Gastrocnemius medialis (tissue), 4 donors: ENCODE measurements at regions not wholly inside any gene's neighbourhood (a gene's known extent, or its start where the extent isn't known, plus 50 kb on each side); places are given as distances from the start of the nearest gene placed in this dataset.

Experiments used
- ATAC-seq, 2 donors: fragments of 150-250 bp; one replicate each; pipeline ENCODE4 v1.9.1; 2016
- DNase-seq, 2 donors: peaks; one replicate each; pipeline ENCODE4 v3.0.0-alpha.2; 2019
- H3K27ac ChIP-seq, 4 donors: fragments of 200-600 bp; sonication (generic); 1 replicate in 1 of 4; 2 replicates in 3 of 4; pipeline ENCODE4 v1.5.1; 2016 to 2018; ENCODE audit warnings: mild to moderate bottlenecking in 2 of 4, moderate library complexity in 1 of 4
- H3K27me3 ChIP-seq, 3 donors: fragments of 200-600 bp; sonication (generic) in 2 of 3; 1 replicate in 1 of 3; 2 replicates in 2 of 3; pipeline versions ENCODE4 v1.5.1 to v1.6.0; 2016 to 2019; ENCODE audit warnings: mild to moderate bottlenecking in 1 of 3, moderate library complexity in 1 of 3
- H3K36me3 ChIP-seq, 2 donors: fragments of 200-600 bp; sonication (generic) in 1 of 2; one replicate each; pipeline ENCODE4 v1.5.1; 2017 to 2018
- H3K4me1 ChIP-seq, 2 donors: fragments of 200-600 bp; sonication (generic) in 1 of 2; one replicate each; pipeline ENCODE4 v1.5.1; 2016 to 2017; ENCODE audit warnings: mild to moderate bottlenecking in 2 of 2
- H3K4me3 ChIP-seq, 4 donors: fragments of 200-600 bp; sonication (generic) in 3 of 4; 1 replicate in 1 of 4; 2 replicates in 3 of 4; pipeline ENCODE4 v1.5.1; 2016 to 2019; ENCODE audit warnings: mild to moderate bottlenecking in 2 of 4
- H3K9me3 ChIP-seq, 3 donors: fragments of 200-600 bp; sonication (generic) in 2 of 3; 1 replicate in 1 of 3; 2 replicates in 2 of 3; pipeline ENCODE4 v1.5.1; 2016 to 2019
- POLR2A ChIP-seq, 2 donors: fragments of 450-650 bp; IDR thresholded peaks; one replicate each; pipeline ENCODE4 v1.6.1; 2017; ENCODE audit warnings: antibody characterized with exemption in 2 of 2, mild to moderate bottlenecking in 2 of 2, moderate library complexity in 2 of 2
- in situ Hi-C, 4 donors: fragments of 200-750 bp; cut with MboI; loops; one replicate each; pipeline versions ENCODE4 v1.15.0 to v1.8.0; 2017; ENCODE audit warnings: low sequenced_read_pairs in 4 of 4
- intact Hi-C: fragments of 100-400 bp; cut with DNase I; formaldehyde crosslinking; loops from one replicate; pipeline ENCODE4 v1.15.1; 2023; ENCODE audit warnings: low total_unique reads
- TF ChIP-seq, protein P1 (sequence below), 5 experiments: fragments of 450-650 bp in 3 of 5; fragments of 200-600 bp in 2 of 5; sonication (generic) in 2 of 5; IDR thresholded peaks in 4 of 5; conservative IDR thresholded peaks in 1 of 5; 1 replicate in 4 of 5; 2 replicates in 1 of 5; pipeline ENCODE4 v1.5.1; 2016 to 2019; ENCODE audit warnings: antibody characterized with exemption in 5 of 5, mild to moderate bottlenecking in 3 of 5, moderate library complexity in 3 of 5

DNA sequence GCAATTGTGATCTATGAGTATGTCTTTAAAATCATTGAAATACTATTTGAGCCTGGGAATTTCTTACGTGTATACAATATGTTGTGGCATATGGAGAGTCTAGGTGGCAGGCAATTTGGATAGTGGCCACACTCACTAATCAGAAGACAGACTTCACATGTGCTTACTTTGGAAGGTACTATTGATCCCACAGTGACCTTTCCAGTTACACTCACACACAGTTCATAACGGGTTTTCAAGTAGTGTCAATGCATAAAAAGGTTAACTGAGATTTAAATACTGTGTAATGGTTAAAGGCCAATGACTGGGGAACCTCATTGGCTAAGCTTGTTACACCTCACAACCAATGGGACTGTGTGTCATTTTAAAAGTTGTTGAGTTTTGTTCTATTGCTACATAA, 783.2 kb downstream of the RPA4 start:
- H3K27me3 ChIP-seq, result no peaks in the 10 kb centered on the region
- H3K4me3 ChIP-seq, result no peak overlapping the region
- no peaks in the 10 kb centered on the region for H3K4me1 ChIP-seq
- in situ Hi-C loops, result no loop called here
- ATAC-seq (no peak), DNase-seq (no peak)
- no peaks in the 10 kb centered on the region for H3K9me3 ChIP-seq
- no peak for TF ChIP-seq POLR2A (IDR thresholded peaks at IDR 0.05)
- TF ChIP-seq, protein P1, sequence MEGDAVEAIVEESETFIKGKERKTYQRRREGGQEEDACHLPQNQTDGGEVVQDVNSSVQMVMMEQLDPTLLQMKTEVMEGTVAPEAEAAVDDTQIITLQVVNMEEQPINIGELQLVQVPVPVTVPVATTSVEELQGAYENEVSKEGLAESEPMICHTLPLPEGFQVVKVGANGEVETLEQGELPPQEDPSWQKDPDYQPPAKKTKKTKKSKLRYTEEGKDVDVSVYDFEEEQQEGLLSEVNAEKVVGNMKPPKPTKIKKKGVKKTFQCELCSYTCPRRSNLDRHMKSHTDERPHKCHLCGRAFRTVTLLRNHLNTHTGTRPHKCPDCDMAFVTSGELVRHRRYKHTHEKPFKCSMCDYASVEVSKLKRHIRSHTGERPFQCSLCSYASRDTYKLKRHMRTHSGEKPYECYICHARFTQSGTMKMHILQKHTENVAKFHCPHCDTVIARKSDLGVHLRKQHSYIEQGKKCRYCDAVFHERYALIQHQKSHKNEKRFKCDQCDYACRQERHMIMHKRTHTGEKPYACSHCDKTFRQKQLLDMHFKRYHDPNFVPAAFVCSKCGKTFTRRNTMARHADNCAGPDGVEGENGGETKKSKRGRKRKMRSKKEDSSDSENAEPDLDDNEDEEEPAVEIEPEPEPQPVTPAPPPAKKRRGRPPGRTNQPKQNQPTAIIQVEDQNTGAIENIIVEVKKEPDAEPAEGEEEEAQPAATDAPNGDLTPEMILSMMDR (IDR thresholded peaks at IDR 0.05 in 4 of 5, conservative IDR thresholded peaks at IDR 0.05 in 1 of 5), result no peak
- H3K27ac ChIP-seq, result no peak overlapping the region
- intact Hi-C loops, result loop anchor here (2.0 kb wide), 1 partner anchor 40 kb away; no protein-coding TSS in a partner anchor
- H3K36me3 ChIP-seq, result no peaks in the 10 kb centered on the region

DNA sequence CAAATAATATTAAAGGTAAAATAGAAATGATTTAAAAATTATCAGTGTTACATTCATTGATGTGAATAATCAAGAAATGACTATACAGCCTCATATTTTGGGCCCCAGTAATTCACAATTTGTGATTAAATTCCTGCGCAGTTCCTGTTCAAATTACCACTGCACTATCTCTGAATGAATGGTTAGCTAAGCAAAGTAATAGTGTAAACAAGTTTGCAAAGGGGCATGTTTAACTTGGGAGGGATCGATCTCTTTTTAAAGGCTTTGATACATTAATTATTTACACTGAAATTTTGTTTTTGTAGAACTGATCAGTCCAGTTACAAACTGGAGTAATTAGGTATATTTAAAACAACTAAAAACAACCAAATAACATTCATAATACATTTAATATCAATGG, 784.4 kb downstream of the RPA4 start:
- intact Hi-C loops, result no loop called here
- ATAC-seq (no peak), DNase-seq (no peak)
- no peak overlapping the region for H3K4me3 ChIP-seq
- no peaks in the 10 kb centered on the region for H3K9me3 ChIP-seq
- no peak for TF ChIP-seq POLR2A (IDR thresholded peaks at IDR 0.05)
- no peak overlapping the region for H3K27ac ChIP-seq
- H3K36me3 ChIP-seq, result no peaks in the 10 kb centered on the region
- H3K4me1 ChIP-seq, result no peaks in the 10 kb centered on the region
- in situ Hi-C loops, result no loop called here
- H3K27me3 ChIP-seq, result no peaks in the 10 kb centered on the region

DNA sequence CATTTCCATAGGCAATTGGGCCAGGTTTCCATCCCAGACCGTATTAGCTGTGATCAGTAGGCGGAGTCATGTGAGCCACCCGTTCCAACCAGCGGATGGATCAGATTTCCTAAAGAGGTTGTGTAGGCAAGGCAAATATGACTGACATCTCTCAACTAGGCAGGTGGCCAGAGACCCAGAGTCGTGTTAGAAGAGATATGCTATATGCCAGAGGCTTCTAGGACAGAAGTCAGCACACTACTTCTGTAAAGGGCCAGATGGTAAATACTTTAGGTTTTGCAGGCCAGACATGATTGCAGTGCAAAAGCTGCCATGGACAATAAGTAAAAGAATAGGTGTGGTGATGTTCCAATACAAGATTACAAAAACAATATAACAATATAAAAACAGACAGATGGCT, 788.4 kb downstream of the RPA4 start:
- DNase-seq, result no peak
- H3K4me3 ChIP-seq, result no peak overlapping the region
- TF ChIP-seq, protein P1 (IDR thresholded peaks at IDR 0.05 in 4 of 5, conservative IDR thresholded peaks at IDR 0.05 in 1 of 5), result no peak
- no peak for TF ChIP-seq POLR2A (IDR thresholded peaks at IDR 0.05)
- no peaks in the 10 kb centered on the region for H3K9me3 ChIP-seq
- H3K36me3 ChIP-seq, result no peaks in the 10 kb centered on the region
- in situ Hi-C loops, result no loop called here
- ATAC-seq, result no peak
- no peak overlapping the region for H3K27ac ChIP-seq
- no peaks in the 10 kb centered on the region for H3K4me1 ChIP-seq
- intact Hi-C loops, result no loop called here
- no peaks in the 10 kb centered on the region for H3K27me3 ChIP-seq

DNA sequence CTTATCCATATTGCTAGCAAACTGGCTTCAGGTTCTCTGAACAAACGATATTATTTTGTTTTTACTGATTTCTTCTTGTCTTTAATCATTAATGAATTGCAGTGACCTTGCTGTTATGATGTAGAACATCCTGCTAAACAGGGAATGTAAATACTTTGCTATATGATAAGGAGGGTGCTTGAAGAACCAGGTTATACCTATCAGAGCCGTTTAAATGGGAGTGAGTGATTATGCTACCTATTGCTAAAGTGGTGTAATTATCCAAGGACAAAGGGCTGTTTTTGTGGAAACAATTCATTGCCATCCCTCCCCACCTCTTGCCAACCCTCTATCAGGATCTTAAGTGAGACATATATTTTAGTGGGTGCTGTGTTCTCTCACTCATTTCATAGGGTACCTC, 788.9 kb downstream of the RPA4 start:
- Histone ChIP-seq H3K4me1 (no peaks in the 10 kb centered on the region), H3K27ac (no peak overlapping the region), H3K9me3 (no peaks in the 10 kb centered on the region), H3K4me3 (no peak overlapping the region), H3K27me3 (no peaks in the 10 kb centered on the region), H3K36me3 (no peaks in the 10 kb centered on the region)
- intact Hi-C loops, result no loop called here
- TF ChIP-seq POLR2A (IDR thresholded peaks at IDR 0.05), result no peak
- in situ Hi-C loops, result no loop called here
- DNase-seq (no peak), ATAC-seq (no peak)

DNA sequence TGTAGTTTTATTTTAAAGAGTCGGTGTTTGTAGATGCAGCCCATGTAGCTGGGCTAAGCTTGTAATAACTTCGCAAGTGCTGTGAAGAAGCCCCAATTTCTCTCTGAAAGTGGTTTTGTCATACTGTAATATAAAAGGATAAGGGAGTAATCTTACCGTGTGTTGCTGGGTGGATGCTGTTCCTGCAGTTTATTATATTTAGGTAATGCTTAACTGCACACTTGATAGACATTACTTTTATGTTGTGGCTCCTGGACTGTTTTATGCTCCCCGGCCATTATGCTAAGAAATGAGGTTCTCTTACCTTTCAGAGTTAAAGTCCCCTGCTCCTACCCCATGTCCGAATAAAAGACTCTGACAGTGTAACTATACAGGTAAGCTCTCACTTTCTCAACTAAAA, 789.4 kb downstream of the RPA4 start:
- Histone ChIP-seq H3K27ac (no peak overlapping the region), H3K9me3 (no peaks in the 10 kb centered on the region), H3K27me3 (no peaks in the 10 kb centered on the region), H3K4me1 (no peaks in the 10 kb centered on the region), H3K4me3 (no peak overlapping the region), H3K36me3 (no peaks in the 10 kb centered on the region)
- ATAC-seq (no peak), DNase-seq (no peak)
- TF ChIP-seq, protein P1 (IDR thresholded peaks at IDR 0.05 in 4 of 5, conservative IDR thresholded peaks at IDR 0.05 in 1 of 5), result no peak
- TF ChIP-seq POLR2A (IDR thresholded peaks at IDR 0.05), result no peak
- intact Hi-C loops (no loop called here), in situ Hi-C loops (no loop called here)
